Prostate gland (tissue), 2 donors: ENCODE measurements at regions not wholly inside any gene's neighbourhood (a gene's known extent, or its start where the extent isn't known, plus 50 kb on each side); places are given as distances from the start of the nearest gene placed in this dataset.

Experiments used
- POLR2A ChIP-seq: fragments of 450-650 bp; IDR thresholded peaks from one replicate; pipeline ENCODE4 v1.6.1; 2016; ENCODE audit warnings: antibody characterized with exemption, mild to moderate bottlenecking
- TF ChIP-seq, protein P1 (sequence below), 4 experiments: fragments of 200-600 bp in 2 of 4; fragments of 450-650 bp in 2 of 4; sonication (generic) in 2 of 4; IDR thresholded peaks; 1 replicate in 3 of 4; 2 replicates in 1 of 4; pipeline ENCODE4 v1.5.1; 2016 to 2019; ENCODE audit warnings: antibody characterized with exemption in 4 of 4, mild to moderate bottlenecking in 2 of 4, moderate library complexity in 2 of 4

DNA sequence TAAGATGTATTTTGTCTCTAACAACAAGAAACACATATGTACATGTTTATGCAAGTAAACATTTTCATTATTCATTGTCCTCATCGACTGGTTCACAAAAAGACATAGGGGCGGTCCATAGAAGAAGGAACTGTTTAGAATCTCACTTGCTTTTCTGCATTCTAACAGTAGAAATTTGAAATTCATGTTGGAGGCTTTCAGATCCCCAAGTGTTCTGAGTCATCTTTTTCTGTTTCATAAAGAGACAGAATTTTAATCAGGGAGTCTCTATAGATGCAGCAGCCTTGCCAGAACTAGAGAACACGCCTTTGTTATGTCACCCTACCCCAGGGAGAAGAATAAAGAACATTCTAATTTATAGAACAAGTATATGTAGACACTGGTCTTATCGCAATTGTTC is 324.3 kb downstream of the GABRG2 start:
- TF ChIP-seq, protein P1, sequence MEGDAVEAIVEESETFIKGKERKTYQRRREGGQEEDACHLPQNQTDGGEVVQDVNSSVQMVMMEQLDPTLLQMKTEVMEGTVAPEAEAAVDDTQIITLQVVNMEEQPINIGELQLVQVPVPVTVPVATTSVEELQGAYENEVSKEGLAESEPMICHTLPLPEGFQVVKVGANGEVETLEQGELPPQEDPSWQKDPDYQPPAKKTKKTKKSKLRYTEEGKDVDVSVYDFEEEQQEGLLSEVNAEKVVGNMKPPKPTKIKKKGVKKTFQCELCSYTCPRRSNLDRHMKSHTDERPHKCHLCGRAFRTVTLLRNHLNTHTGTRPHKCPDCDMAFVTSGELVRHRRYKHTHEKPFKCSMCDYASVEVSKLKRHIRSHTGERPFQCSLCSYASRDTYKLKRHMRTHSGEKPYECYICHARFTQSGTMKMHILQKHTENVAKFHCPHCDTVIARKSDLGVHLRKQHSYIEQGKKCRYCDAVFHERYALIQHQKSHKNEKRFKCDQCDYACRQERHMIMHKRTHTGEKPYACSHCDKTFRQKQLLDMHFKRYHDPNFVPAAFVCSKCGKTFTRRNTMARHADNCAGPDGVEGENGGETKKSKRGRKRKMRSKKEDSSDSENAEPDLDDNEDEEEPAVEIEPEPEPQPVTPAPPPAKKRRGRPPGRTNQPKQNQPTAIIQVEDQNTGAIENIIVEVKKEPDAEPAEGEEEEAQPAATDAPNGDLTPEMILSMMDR (IDR thresholded peaks at IDR 0.05), result no peak
- TF ChIP-seq POLR2A, result no peak
